ENCODE measurements at regions not wholly inside any gene's neighbourhood (a gene's known extent, or its start where the extent isn't known, plus 50 kb on each side); places are given as distances from the start of the nearest gene placed in this dataset.

GRCh38 chr6:84492241-84493165, 265.1 kb upstream of the CEP162 start:
- TF ChIP-seq MAX (IDR thresholded peaks at IDR 0.05) (no peak), CTCF (IDR thresholded peaks at IDR 0.05; ENCODE audit: low read depth, low read length, missing input control) (no peak), REST (IDR thresholded peaks at IDR 0.05) (no peak), RAD21 (IDR thresholded peaks at IDR 0.05) (no peak), EGR1 (IDR thresholded peaks at IDR 0.05; ENCODE audit: low read depth in 2 of 2) (no peak), YY1 (IDR thresholded peaks at IDR 0.05) (no peak), SP1 (IDR thresholded peaks at IDR 0.05) (no peak), JUND (IDR thresholded peaks at IDR 0.05) (no peak), TAF1 (conservative IDR thresholded peaks at IDR 0.05) (no peak), GABPA (IDR thresholded peaks at IDR 0.05 in 1 of 2, conservative IDR thresholded peaks at IDR 0.05 in 1 of 2) (no peak), FOXA1 (IDR thresholded peaks at IDR 0.05) (no peak), NR2F2 (IDR thresholded peaks at IDR 0.05) (no peak), HNF4G (IDR thresholded peaks at IDR 0.05) (no peak)
- TF ChIP-seq, protein P1, sequence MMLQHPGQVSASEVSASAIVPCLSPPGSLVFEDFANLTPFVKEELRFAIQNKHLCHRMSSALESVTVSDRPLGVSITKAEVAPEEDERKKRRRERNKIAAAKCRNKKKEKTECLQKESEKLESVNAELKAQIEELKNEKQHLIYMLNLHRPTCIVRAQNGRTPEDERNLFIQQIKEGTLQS (IDR thresholded peaks at IDR 0.05): no peak

Measured in liver (tissue), 3 donors.